ENCODE measurements at regions not wholly inside any gene's neighbourhood (a gene's known extent, or its start where the extent isn't known, plus 50 kb on each side); places are given as distances from the start of the nearest gene placed in this dataset.

GRCh38 chr1:22286491-22286890 lies 143.6 kb upstream of the WNT4 start:
- CTCF ChIA-PET: interaction anchor here (3.2 kb wide), 1 partner anchor 11 kb away, joined by 25 read pairs; no protein-coding TSS in a partner anchor
- no peaks in the 10 kb centered on the region for H3K36me3 ChIP-seq (ENCODE audit: control insufficient read depth, insufficient read depth, low read length)
- no peak for DNase-seq (ENCODE audit: low read depth)
- no peak overlapping the region for H3K4me3 ChIP-seq (ENCODE audit: low read depth, low read length)
- POLR2A ChIA-PET: no interaction called here
- peaks cover 7% of the 10 kb centered on the region for H3K27me3 ChIP-seq (ENCODE audit: control insufficient read depth, insufficient read depth, low read length)
- TF ChIP-seq CTCF (IDR thresholded peaks at IDR 0.05; ENCODE audit: insufficient read depth, low read depth, low read length): no peak

GRCh38 chr1:22287273-22287672 lies 144.4 kb upstream of the WNT4 start:
- H3K36me3 ChIP-seq (ENCODE audit: control insufficient read depth, insufficient read depth, low read length): no peaks in the 10 kb centered on the region
- no peak for DNase-seq (ENCODE audit: low read depth)
- ChIA-PET POLR2A (no interaction called here), CTCF (interaction anchor here (0.5 to 3.2 kb wide), 2 partner anchors 12 to 517 kb away, joined by 3 to 25 read pairs; no protein-coding TSS in a partner anchor)
- TF ChIP-seq CTCF (IDR thresholded peaks at IDR 0.05; ENCODE audit: insufficient read depth, low read depth, low read length): no peak
- peaks cover 4% of the 10 kb centered on the region; the same call in 1 of the 2 replicates for H3K27me3 ChIP-seq (ENCODE audit: control insufficient read depth, insufficient read depth, low read length)
- no peak overlapping the region for H3K4me3 ChIP-seq (ENCODE audit: low read depth, low read length)

GRCh38 chr1:22287946-22288520 lies 145.1 kb upstream of the WNT4 start:
- CTCF ChIA-PET: no interaction called here
- no peak for TF ChIP-seq CTCF (IDR thresholded peaks at IDR 0.05; ENCODE audit: insufficient read depth, low read depth, low read length)
- no peaks in the 10 kb centered on the region for H3K36me3 ChIP-seq (ENCODE audit: control insufficient read depth, insufficient read depth, low read length)
- POLR2A ChIA-PET: no interaction called here
- no peak for DNase-seq (ENCODE audit: low read depth)
- no peak overlapping the region for H3K4me3 ChIP-seq (ENCODE audit: low read depth, low read length)
- H3K27me3 ChIP-seq (ENCODE audit: control insufficient read depth, insufficient read depth, low read length): no peaks in the 10 kb centered on the region

GRCh38 chr1:22288593-22289241 lies 145.8 kb upstream of the WNT4 start:
- TF ChIP-seq CTCF (IDR thresholded peaks at IDR 0.05; ENCODE audit: insufficient read depth, low read depth, low read length): no peak
- ChIA-PET CTCF (no interaction called here), POLR2A (no interaction called here)
- DNase-seq (ENCODE audit: low read depth): no peak
- Histone ChIP-seq H3K27me3 (ENCODE audit: control insufficient read depth, insufficient read depth, low read length) (no peaks in the 10 kb centered on the region), H3K36me3 (ENCODE audit: control insufficient read depth, insufficient read depth, low read length) (no peaks in the 10 kb centered on the region), H3K4me3 (ENCODE audit: low read depth, low read length) (no peak overlapping the region)

- Histone ChIP-seq H3K4me3 (ENCODE audit: low read depth, low read length) (no peak overlapping the region), H3K27me3 (ENCODE audit: control insufficient read depth, insufficient read depth, low read length) (no peaks in the 10 kb centered on the region; the same call in 1 of the 2 replicates), H3K36me3 (ENCODE audit: control insufficient read depth, insufficient read depth, low read length) (no peaks in the 10 kb centered on the region)
- ChIA-PET CTCF (no interaction called here), POLR2A (no interaction called here)
- no peak for TF ChIP-seq CTCF (IDR thresholded peaks at IDR 0.05; ENCODE audit: insufficient read depth, low read depth, low read length)
- DNase-seq (ENCODE audit: low read depth): no peak
Measured at GRCh38 chr1:22289307-22289995, 146.6 kb upstream of the WNT4 start.

All from BJ (cell line).